GM12875 (cell line): ENCODE measurements at regions not wholly inside any gene's neighbourhood (a gene's known extent, or its start where the extent isn't known, plus 50 kb on each side); places are given as distances from the start of the nearest gene placed in this dataset.

ENCODE experiments used
- H3K4me3 ChIP-seq: one replicate; pipeline ENCODE4 v1.5.1; 2011; ENCODE audit warnings: low read depth, low read length, control low read depth
- TF ChIP-seq, protein P1 (sequence below): IDR thresholded peaks from 2 replicates; pipeline ENCODE4 v1.5.1; 2011; ENCODE audit warnings: low read depth, mild to moderate bottlenecking, control low read depth, inconsistent platforms, low read length, moderate library complexity, borderline replicate concordance; ENCODE audit not compliant: insufficient read depth

DNA sequence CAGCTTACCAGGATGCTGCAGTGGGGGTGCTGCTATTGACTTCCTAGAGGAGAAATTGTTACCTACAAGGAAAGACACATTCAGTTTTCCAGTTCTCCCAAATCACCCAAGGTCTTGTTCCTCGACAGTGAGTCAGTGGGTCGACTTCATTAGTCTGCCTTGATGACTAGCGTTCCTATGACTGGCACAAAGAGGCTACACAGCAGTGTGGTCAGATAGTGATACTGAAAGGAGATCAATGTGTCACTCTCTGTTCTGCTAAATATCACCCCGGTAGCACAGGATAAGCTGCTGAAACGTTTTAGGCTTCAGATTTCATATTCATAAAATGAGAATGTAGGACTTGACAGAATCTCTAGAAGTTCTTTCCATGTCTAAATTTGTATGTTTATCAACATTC, 357.4 kb downstream of the LMX1A start:
- no peak overlapping the region for H3K4me3 ChIP-seq
- TF ChIP-seq, protein P1, sequence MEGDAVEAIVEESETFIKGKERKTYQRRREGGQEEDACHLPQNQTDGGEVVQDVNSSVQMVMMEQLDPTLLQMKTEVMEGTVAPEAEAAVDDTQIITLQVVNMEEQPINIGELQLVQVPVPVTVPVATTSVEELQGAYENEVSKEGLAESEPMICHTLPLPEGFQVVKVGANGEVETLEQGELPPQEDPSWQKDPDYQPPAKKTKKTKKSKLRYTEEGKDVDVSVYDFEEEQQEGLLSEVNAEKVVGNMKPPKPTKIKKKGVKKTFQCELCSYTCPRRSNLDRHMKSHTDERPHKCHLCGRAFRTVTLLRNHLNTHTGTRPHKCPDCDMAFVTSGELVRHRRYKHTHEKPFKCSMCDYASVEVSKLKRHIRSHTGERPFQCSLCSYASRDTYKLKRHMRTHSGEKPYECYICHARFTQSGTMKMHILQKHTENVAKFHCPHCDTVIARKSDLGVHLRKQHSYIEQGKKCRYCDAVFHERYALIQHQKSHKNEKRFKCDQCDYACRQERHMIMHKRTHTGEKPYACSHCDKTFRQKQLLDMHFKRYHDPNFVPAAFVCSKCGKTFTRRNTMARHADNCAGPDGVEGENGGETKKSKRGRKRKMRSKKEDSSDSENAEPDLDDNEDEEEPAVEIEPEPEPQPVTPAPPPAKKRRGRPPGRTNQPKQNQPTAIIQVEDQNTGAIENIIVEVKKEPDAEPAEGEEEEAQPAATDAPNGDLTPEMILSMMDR: no peak

DNA sequence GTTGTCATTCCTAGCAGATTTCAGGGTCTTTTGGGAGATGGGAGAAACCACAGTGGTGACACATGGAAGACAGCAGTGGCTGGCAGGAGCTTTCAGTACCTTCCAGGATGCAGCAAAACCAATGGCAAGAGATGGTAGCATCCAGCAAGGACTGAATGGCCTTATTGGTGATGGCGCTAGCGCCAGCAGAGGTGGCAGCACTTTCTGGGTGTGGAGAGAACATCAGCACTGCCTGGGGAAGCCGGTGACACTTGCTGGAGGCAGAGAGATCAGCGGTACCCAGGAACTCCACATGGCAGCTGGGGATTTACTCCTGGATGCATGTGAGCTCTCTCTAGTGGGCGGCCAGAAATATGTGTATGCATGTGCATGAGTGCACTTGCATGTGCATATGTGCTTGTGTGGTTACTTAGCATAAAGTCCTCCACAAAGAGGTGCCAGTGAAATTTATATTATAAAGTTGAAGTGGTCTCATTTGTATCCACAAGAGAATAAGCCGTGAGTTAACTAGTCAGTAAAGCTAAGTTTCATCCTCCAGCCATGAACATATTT, 364.7 kb downstream of the LMX1A start:
- TF ChIP-seq, protein P1: no peak
- H3K4me3 ChIP-seq: no peak overlapping the region

DNA sequence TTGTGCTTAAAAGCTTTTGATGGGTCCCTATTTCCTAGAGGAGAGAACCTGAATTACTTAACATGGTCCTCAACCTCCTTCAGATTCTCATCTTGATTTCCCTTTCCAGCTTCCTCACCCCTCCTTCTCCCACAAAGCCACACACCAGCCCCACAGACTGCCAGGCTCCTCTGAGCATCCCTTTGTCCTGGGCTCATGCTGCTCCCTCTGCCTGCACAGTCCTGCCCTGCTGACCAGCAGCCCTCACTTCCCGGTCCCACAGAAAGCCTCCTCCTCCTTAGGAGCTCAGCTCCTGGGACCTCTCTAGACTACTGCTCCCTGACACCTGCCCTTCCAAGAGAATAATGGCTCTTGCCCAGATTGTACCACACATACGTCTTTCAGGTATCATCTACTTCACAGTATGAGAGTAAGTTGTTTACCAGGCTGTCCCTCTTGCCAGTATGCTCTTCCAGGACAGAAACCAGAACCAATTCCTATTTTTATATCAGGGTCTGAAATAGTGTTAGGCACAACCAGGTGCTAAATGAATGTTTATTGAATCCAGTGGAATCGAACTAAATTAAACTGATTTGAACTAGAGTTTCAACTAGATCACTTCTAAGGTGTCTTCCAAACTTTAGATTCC, 373.4 kb downstream of the LMX1A start:
- H3K4me3 ChIP-seq: no peak overlapping the region
- TF ChIP-seq, protein P1: no peak

DNA sequence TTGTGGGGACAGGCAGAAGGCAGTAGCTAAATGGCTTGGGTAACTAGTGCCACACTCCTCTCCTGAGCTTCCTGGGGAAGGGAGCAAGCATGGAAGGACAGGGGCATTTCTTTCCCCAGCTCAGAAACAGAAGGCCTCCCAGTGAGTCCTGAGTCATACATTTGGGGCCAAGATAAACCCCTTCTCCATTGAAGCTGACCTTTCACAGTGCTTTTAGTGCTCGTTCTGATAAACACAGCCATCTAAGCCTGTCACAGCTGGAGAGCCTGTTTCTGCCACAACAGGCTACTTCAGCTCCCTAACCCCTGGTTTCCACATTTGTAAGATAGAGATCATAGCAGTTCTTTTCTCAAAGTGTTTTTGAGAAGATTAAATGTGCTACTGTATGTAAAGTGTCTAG, 374.0 kb downstream of the LMX1A start:
- TF ChIP-seq, protein P1: no peak
- no peak overlapping the region for H3K4me3 ChIP-seq

DNA sequence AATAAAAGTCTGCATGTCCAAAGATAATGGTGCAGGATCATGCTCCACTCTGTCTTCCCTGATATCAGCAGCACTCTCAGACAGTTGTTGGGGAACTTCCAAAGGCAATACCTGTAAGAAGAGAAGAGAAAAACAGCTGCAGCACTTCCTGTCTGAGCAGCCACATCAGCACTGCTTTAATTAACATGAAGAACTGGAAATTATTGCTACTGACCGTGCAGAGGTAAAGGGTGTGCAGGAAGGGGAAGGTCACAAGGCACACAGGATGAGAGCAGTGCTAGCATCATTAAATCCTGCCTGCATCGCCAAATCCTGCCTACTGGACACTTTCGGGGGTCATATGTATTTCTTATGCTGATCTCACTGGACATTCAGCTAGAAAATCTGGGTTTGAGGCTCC, 379.0 kb downstream of the LMX1A start:
- H3K4me3 ChIP-seq: no peak overlapping the region
- TF ChIP-seq, protein P1: no peak

DNA sequence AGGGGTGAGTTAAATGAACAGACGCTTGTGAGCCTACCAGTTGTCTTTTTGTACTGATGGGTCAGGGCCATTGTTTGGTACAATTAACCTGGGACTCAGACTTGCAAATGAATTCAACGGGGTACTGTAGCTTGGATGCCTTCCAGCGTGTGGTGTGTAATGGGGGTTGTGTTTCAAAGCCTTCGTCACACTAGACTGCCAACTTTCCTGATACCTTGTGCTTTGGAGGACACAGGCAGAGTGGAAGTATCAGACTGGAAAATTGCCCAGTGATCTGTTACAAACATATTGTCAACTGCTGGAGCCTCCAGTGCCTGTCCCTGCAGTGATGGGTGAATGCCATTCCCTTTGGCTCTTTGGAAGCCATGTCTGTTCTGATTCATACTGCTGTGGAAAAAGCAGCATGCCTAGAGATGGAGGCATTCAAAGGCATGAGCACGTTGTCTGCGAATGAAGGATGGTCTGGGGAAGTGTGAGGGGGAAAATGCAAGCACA, 384.5 kb downstream of the LMX1A start:
- no peak overlapping the region for H3K4me3 ChIP-seq
- TF ChIP-seq, protein P1: no peak

DNA sequence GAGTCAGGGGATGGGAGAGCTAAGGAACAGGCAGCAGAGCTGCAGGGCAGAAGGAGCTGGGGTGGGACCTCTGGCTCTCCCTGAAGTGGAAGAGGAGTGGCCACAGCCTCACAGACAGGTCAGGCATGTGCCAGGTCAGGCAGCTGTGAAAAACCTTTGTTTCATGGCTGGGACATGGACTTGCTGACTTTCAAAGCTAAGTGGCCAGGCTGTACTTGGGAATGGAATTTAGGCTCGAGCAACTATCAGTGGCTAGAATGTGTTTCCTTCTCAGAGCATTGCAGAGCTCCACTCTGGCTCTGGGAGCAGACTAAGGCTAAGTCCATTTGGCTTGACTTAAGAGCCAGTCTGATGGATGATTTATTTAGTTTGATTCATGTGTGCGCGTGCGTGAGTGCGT, 385.1 kb downstream of the LMX1A start:
- H3K4me3 ChIP-seq: no peak overlapping the region
- TF ChIP-seq, protein P1: no peak
